Nephron (organoid): ENCODE measurements at regions not wholly inside any gene's neighbourhood (a gene's known extent, or its start where the extent isn't known, plus 50 kb on each side); places are given as distances from the start of the nearest gene placed in this dataset.
"Not testable (repeated sequence)": the region's sequence is repeated elsewhere in the genome, so short reads cannot be mapped to it uniquely, and the experiment has no call there.

Experiments used
- H3K27ac Mint-ChIP-seq, 3 experiments: 2 replicates each; pipeline ENCODE4 v1.8.0; 2020; ENCODE audit warnings: mixed read lengths in 3 of 3, mild to moderate bottlenecking in 2 of 3, moderate library complexity in 1 of 3
- H3K27me3 Mint-ChIP-seq: 2 replicates; pipeline ENCODE4 v1.8.0; 2021; ENCODE audit warnings: low read depth, mild to moderate bottlenecking, moderate library complexity, mixed read lengths
- H3K36me3 Mint-ChIP-seq: 2 replicates; pipeline ENCODE4 v1.8.0; 2020; ENCODE audit warnings: low read depth, mixed read lengths
- H3K4me1 Mint-ChIP-seq: 2 replicates; pipeline ENCODE4 v1.8.0; 2020; ENCODE audit warnings: mixed read lengths
- H3K4me3 Mint-ChIP-seq, 3 experiments: 2 replicates each; pipeline ENCODE4 v1.8.0; 2020; ENCODE audit warnings: mild to moderate bottlenecking in 3 of 3, mixed read lengths in 3 of 3, moderate library complexity in 2 of 3
- H3K9me3 Mint-ChIP-seq: 2 replicates; pipeline ENCODE4 v1.8.0; 2020; ENCODE audit warnings: mixed read lengths

- not testable (repeated sequence) for H3K4me3 Mint-ChIP-seq, H3K36me3 Mint-ChIP-seq, H3K27ac Mint-ChIP-seq, H3K4me1 Mint-ChIP-seq, H3K9me3 Mint-ChIP-seq, H3K27me3 Mint-ChIP-seq
Observed at GRCh38 chr2:87416266-87416592, 331.7 kb upstream of the PLGLB2 start.

DNA sequence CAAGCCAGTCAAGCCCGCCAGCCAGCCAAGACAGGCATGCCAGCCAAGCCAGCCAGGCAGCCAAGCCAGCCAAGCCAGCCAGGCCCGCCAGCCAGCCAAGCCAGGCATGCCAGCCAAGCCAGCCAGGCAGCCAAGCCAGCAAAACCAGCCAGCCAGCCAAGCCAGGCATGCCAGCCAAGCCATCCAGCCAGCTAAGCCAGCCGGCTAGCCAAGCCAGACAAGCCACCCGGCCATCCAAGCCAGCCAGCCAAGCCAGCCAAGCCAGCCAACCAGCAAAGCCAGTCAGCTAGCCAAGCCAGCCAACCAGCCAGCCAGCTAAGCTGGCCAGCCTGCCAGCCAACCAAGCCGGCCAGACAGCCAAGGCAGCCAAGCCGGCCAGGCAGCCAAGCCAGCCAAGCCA lies 330.7 kb upstream of the PLGLB2 start:
- H3K4me1 Mint-ChIP-seq, H3K4me3 Mint-ChIP-seq, H3K27me3 Mint-ChIP-seq, H3K36me3 Mint-ChIP-seq, H3K9me3 Mint-ChIP-seq, H3K27ac Mint-ChIP-seq: not testable (repeated sequence)

DNA sequence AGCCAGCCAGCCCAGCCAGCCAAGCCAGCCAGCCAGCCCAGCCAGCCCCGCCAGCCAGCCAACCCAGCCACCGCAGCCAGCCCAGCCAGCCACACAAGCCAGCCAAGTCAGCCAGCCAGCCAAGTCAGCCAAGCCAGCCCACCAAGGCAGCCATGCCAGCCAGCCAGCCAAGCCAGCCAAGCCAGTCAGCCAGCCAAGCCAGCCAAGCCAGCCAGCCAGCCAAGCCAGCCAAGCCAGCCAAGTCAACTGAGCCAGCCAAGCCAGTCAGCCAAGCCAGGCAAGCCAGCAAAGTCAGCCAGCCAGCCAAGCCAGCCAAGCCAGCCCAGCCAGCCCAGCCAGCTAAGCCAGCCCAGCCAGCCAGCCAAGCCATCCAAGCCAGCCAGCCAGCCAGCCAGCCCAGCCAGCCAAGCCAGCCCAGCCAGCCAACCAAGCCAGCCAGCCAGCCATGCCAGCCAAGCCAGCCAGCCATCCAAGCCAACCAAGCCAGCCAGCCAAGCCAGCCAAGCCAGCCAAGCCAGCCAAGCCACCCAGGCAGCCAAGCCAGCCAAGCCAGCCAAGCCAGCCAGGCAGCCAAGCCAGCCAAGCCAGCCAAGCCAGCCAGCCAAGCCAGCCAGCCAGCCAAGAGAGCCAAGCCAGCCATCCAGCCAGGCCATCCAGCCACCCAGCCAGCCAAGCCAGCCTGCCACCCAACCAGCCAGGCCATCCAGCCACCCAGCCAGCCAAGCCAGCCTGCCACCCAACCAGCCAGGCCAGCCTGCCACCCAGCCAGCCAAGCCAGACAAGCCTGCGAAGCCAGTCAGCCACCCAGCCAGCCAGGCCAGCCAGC lies 329.9 kb upstream of the PLGLB2 start:
- not testable (repeated sequence) for H3K36me3 Mint-ChIP-seq, H3K4me3 Mint-ChIP-seq, H3K27me3 Mint-ChIP-seq, H3K27ac Mint-ChIP-seq, H3K9me3 Mint-ChIP-seq, H3K4me1 Mint-ChIP-seq

GRCh38 chr2:87418823-87419822 lies 328.8 kb upstream of the PLGLB2 start:
- H3K27me3 Mint-ChIP-seq, H3K36me3 Mint-ChIP-seq, H3K4me1 Mint-ChIP-seq, H3K4me3 Mint-ChIP-seq, H3K27ac Mint-ChIP-seq, H3K9me3 Mint-ChIP-seq: not testable (repeated sequence)

GRCh38 chr2:87419980-87420379 lies 327.9 kb upstream of the PLGLB2 start:
- not testable (repeated sequence) for H3K9me3 Mint-ChIP-seq, H3K27ac Mint-ChIP-seq, H3K36me3 Mint-ChIP-seq, H3K4me1 Mint-ChIP-seq, H3K27me3 Mint-ChIP-seq, H3K4me3 Mint-ChIP-seq

DNA sequence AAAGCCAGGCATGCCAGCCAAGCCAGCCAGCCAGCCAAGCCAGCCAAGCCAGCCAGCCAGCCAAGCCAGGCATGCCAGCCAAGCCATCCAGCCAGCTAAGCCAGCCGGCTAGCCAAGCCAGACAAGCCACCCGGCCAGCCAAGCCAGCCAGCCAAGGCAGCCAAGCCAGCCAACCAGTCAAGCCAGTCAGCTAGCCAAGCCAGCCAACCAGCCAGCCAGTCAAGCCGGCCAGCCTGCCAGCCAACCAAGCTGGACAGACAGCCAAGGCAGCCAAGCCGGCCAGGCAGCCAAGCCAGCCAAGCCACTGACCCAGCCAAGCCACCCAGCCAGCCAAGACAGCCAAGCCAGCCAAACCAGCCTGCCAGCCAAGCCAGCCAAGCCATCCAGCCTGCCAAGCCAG lies 326.9 kb upstream of the PLGLB2 start:
- H3K27me3 Mint-ChIP-seq, H3K4me3 Mint-ChIP-seq, H3K36me3 Mint-ChIP-seq, H3K27ac Mint-ChIP-seq, H3K4me1 Mint-ChIP-seq, H3K9me3 Mint-ChIP-seq: not testable (repeated sequence)

DNA sequence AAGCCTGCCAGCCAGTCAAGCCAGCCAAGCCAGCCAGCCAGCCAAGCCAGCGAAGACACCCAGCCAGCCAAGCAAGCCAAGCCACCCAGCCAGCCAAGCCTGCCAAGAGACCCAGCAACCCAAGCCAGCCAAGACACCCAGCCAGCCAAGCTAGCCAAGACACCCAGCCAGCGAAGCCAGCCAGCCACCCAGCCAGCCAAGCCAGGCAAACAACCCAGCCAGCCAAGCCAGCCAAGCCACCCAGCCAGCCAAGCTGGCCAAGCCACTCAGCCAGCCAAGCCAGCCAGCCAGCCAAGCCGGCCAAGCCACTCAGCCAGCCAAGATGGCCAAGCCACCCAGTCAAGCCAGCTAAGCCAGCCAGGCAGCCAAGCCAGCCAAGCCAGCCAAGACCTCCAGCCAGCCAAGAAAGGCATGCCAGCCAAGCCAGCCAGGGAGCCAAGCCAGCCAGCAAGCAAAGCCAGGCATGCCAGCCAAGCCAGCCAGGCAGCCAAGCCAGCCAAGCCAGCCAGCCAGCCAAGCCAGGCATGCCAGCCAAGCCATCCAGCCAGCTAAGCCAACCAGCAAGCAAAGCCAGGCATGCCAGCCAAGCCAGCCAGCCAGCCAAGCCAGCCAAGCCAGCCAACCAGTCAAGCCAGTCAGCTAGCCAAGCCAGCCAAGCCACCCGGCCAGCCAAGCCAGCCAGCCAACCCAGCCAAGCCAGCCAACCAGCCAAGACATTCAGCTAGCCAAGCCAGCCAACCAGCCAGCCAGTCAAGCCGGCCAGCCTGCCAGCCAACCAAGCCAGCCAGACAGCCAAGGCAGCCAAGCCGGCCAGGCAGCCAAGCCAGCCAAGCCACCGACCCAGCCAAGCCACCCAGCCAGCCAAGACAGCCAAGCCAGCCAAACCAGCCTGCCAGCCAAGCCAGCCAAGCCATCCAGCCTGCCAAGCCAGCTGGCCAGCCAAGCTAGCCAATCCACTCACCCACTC lies 323.8 kb upstream of the PLGLB2 start:
- not testable (repeated sequence) for H3K36me3 Mint-ChIP-seq, H3K27me3 Mint-ChIP-seq, H3K4me3 Mint-ChIP-seq, H3K27ac Mint-ChIP-seq, H3K4me1 Mint-ChIP-seq, H3K9me3 Mint-ChIP-seq

GRCh38 chr2:87424763-87425154 lies 323.1 kb upstream of the PLGLB2 start:
- H3K4me1 Mint-ChIP-seq, H3K36me3 Mint-ChIP-seq, H3K27ac Mint-ChIP-seq, H3K9me3 Mint-ChIP-seq, H3K4me3 Mint-ChIP-seq, H3K27me3 Mint-ChIP-seq: not testable (repeated sequence)

DNA sequence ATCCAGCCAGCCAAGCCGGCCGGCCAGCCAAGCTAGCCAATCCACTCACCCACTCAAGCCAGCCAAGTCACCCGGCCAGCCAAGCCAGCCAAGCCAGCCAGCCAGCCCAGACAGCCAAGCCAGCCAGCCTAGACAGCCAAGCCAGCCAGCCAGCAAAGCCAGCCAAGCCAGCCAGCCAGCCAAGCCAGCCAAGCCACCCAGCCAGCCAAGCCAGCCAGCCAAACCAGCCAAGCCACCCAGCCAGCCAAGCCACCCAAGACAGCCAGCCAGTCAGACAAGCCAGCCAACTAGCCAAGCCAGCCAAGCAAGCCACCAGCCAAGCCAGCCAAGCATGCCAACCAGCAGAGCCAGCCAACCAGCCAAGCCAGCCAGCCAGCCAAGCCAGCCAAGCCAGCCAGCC lies 322.7 kb upstream of the PLGLB2 start:
- not testable (repeated sequence) for H3K9me3 Mint-ChIP-seq, H3K4me3 Mint-ChIP-seq, H3K27ac Mint-ChIP-seq

GRCh38 chr2:87425717-87426116 lies 322.2 kb upstream of the PLGLB2 start:
- H3K4me1 Mint-ChIP-seq, H3K36me3 Mint-ChIP-seq, H3K27ac Mint-ChIP-seq, H3K9me3 Mint-ChIP-seq, H3K4me3 Mint-ChIP-seq, H3K27me3 Mint-ChIP-seq: not testable (repeated sequence)

More for the DNA sequence above, 322.7 kb upstream of the PLGLB2 start:
- H3K36me3 Mint-ChIP-seq, H3K4me1 Mint-ChIP-seq, H3K27me3 Mint-ChIP-seq: not testable (repeated sequence)

- H3K27me3 Mint-ChIP-seq, H3K4me3 Mint-ChIP-seq, H3K9me3 Mint-ChIP-seq, H3K4me1 Mint-ChIP-seq, H3K27ac Mint-ChIP-seq, H3K36me3 Mint-ChIP-seq: not testable (repeated sequence)
Observed at GRCh38 chr2:87428452-87429130, 319.3 kb upstream of the PLGLB2 start.

- not testable (repeated sequence) for H3K9me3 Mint-ChIP-seq, H3K36me3 Mint-ChIP-seq, H3K4me1 Mint-ChIP-seq, H3K27ac Mint-ChIP-seq, H3K27me3 Mint-ChIP-seq, H3K4me3 Mint-ChIP-seq
Observed at GRCh38 chr2:87429206-87429930, 318.5 kb upstream of the PLGLB2 start.

DNA sequence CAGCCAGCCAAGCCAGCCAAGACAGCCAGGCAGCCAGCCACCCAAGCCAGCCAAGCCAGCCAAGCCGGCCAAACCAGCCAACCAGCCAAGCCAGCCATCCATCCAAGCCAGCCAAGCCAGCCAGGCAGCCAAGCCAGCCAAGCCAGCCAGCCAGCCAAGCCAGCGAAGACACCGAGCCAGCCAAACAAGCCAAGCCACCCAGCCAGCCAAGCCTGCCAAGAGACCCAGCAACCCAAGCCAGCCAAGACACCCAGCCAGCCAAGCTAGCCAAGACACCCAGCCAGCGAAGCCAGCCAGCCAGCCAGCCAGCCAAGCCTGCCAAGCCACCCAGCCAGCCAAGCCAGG lies 318.0 kb upstream of the PLGLB2 start:
- H3K4me3 Mint-ChIP-seq, H3K27me3 Mint-ChIP-seq, H3K4me1 Mint-ChIP-seq, H3K9me3 Mint-ChIP-seq, H3K27ac Mint-ChIP-seq, H3K36me3 Mint-ChIP-seq: not testable (repeated sequence)

DNA sequence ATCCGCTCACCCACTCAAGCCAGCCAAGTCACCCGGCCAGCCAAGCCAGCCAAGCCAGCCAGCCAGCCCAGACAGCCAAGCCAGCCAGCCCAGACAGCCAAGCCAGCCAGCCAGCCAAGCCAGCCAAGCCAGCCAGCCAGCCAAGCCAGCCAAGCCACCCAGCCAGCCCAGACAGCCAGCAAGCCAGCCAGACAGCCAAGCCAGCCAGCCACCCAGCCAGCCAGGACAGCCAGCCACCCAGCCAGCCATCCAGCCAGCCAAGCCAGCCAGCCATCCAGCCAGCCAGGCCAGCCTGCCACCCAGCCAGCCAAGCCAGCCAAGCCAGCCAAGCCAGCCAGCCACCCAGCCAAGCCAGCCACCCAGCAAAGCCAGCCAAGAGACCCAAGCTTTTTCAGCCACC lies 316.8 kb upstream of the PLGLB2 start:
- not testable (repeated sequence) for H3K36me3 Mint-ChIP-seq, H3K27me3 Mint-ChIP-seq, H3K4me1 Mint-ChIP-seq, H3K27ac Mint-ChIP-seq, H3K4me3 Mint-ChIP-seq, H3K9me3 Mint-ChIP-seq
